B cell (primary cell): ENCODE measurements at regions not wholly inside any gene's neighbourhood (a gene's known extent, or its start where the extent isn't known, plus 50 kb on each side); places are given as distances from the start of the nearest gene placed in this dataset.

Experiments
- ATAC-seq: fragments of 200-7000 bp; cut with Tn5 transposase; one replicate; pipeline ENCODE4 v1.10.0; 2021; ENCODE audit warnings: low read depth, mild to moderate bottlenecking, moderate number of reproducible peaks, moderate library complexity
- CTCF ChIA-PET: fragments of 350-600 bp; sonication (Branson Sonifier 250); formaldehyde crosslinking; loops from one replicate; lab custom pipeline; 2021; ENCODE audit warnings: antibody characterized with exemption, inconsistent platforms; lab: Charles Lee
- POLR2A ChIA-PET: fragments of 350-600 bp; sonication (Branson Sonifier 250); formaldehyde crosslinking; loops from one replicate; lab custom pipeline; 2021; ENCODE audit warnings: antibody characterized with exemption; lab: Charles Lee
- DNase-seq: peaks from one replicate; pipeline ENCODE4 v3.0.0; 2013
- H2AFZ ChIP-seq: 2 replicates; pipeline ENCODE4 v1.6.1; 2012; ENCODE audit warnings: mild to moderate bottlenecking, low read depth, low read length; ENCODE audit not compliant: insufficient read depth, poor library complexity, severe bottlenecking
- H3K27ac ChIP-seq, 2 donors: 1 replicate in 1 of 2; 2 replicates in 1 of 2; pipeline ENCODE4 v1.5.1; 2012 to 2013; ENCODE audit warnings: low read length in 2 of 2, mild to moderate bottlenecking in 2 of 2, moderate library complexity in 1 of 2
- H3K27me3 ChIP-seq, 4 experiments: fragments of 200-600 bp in 1 of 4; sonication (generic) in 1 of 4; replicated peaks in 1 of 4; 1 replicate in 2 of 4; 2 replicates in 2 of 4; pipeline versions ENCODE4 v1.6.1 to v1.7.0; 2013 to 2016; ENCODE audit warnings: low read length in 3 of 4, mild to moderate bottlenecking in 2 of 4, mixed read lengths in 1 of 4, moderate library complexity in 1 of 4; ENCODE audit not compliant: insufficient read depth in 4 of 4, control insufficient read depth in 3 of 4; ENCODE audit errors: control extremely low read depth in 1 of 4
- H3K36me3 ChIP-seq, 2 experiments: replicated peaks in 1 of 2; 1 replicate in 1 of 2; 2 replicates in 1 of 2; pipeline versions ENCODE4 v1.6.1 to v1.7.1; 2013; ENCODE audit warnings: low read length in 1 of 2; ENCODE audit not compliant: insufficient read depth in 2 of 2, control insufficient read depth in 1 of 2; ENCODE audit errors: control extremely low read depth in 1 of 2, extremely low read depth in 1 of 2
- H3K4me1 ChIP-seq, 2 donors: fragments of 200-600 bp in 1 of 2; sonication (generic) in 1 of 2; 1 replicate in 1 of 2; 2 replicates in 1 of 2; pipeline versions ENCODE4 v1.5.1 to v1.6.1; 2013 to 2017; ENCODE audit warnings: low read length in 2 of 2; ENCODE audit not compliant: control insufficient read depth in 2 of 2, insufficient read depth in 2 of 2
- H3K4me2 ChIP-seq: replicated peaks from 2 replicates; pipeline ENCODE3; 2012; ENCODE audit warnings: mild to moderate bottlenecking, low read depth, low read length; ENCODE audit not compliant: poor library complexity, severe bottlenecking
- H3K4me3 ChIP-seq, 5 experiments: fragments of 200-600 bp in 1 of 5; sonication (generic) in 1 of 5; 1 replicate in 3 of 5; 2 replicates in 2 of 5; pipeline versions ENCODE4 v1.5.1 to v1.7.0; 2011 to 2016; ENCODE audit warnings: low read length in 4 of 5, mild to moderate bottlenecking in 4 of 5, low read depth in 2 of 5, control low read depth in 1 of 5, moderate library complexity in 1 of 5; ENCODE audit not compliant: insufficient read depth in 1 of 5; ENCODE audit errors: control extremely low read depth in 1 of 5, extremely low read depth in 1 of 5
- H3K79me2 ChIP-seq: fragments of 200-600 bp; sonication (generic); one replicate; pipeline ENCODE4 v1.6.0; 2016; ENCODE audit warnings: low read length; ENCODE audit not compliant: control insufficient read depth, insufficient read depth
- H3K9ac ChIP-seq: fragments of 200-600 bp; sonication (generic); 2 replicates; pipeline ENCODE4 v1.6.1; 2017; ENCODE audit warnings: mild to moderate bottlenecking, low read length, moderate library complexity
- H3K9me3 ChIP-seq, 3 donors: one replicate each; pipeline versions ENCODE4 v1.6.1 to v1.7.1; 2013; ENCODE audit warnings: low read length in 2 of 3; ENCODE audit not compliant: control insufficient read depth in 2 of 3, insufficient read depth in 1 of 3; ENCODE audit errors: control extremely low read depth in 1 of 3
- H4K20me1 ChIP-seq: 2 replicates; pipeline ENCODE4 v1.6.0; 2012; ENCODE audit warnings: mild to moderate bottlenecking, low read length; ENCODE audit not compliant: insufficient read depth, control insufficient read depth, poor library complexity, severe bottlenecking
- H3K27ac Mint-ChIP-seq: one replicate; pipeline ENCODE4 v1.8.0; 2021; ENCODE audit warnings: mixed read lengths
- H3K27me3 Mint-ChIP-seq: one replicate; pipeline ENCODE4 v1.8.0; 2021; ENCODE audit warnings: mixed read lengths
- H3K4me1 Mint-ChIP-seq: one replicate; pipeline ENCODE4 v1.8.0; 2021; ENCODE audit warnings: mixed read lengths
- H3K4me3 Mint-ChIP-seq: one replicate; pipeline ENCODE4 v1.8.0; 2021; ENCODE audit warnings: mixed read lengths
- H3K9me3 Mint-ChIP-seq: one replicate; pipeline ENCODE4 v1.8.0; 2022; ENCODE audit warnings: mixed read lengths; ENCODE audit not compliant: insufficient read depth
- EZH2 ChIP-seq: IDR thresholded peaks from 2 replicates; pipeline ENCODE4 v1.6.1; 2012; ENCODE audit warnings: borderline replicate concordance, low read depth, mild to moderate bottlenecking, moderate library complexity, low read length; ENCODE audit not compliant: insufficient read depth, poor library complexity, severe bottlenecking
- WGBS: methylation state at CpG from one replicate; pipeline ENCODE4 v1.1.5; 2013; ENCODE audit warnings: missing lambda C conversion rate; ENCODE audit not compliant: insufficient coverage; 5-methylcytosine and 5-hydroxymethylcytosine counted together
- intact Hi-C: fragments of 100-400 bp; cut with micrococcal nuclease; formaldehyde crosslinking; loops from one replicate; pipeline ENCODE4 v1.10.0; 2022
- TF ChIP-seq, protein P1 (sequence below): fragments of 200-600 bp; IDR thresholded peaks from one replicate; pipeline ENCODE4 v1.8.0; 2022; ENCODE audit warnings: antibody characterized with exemption, mild to moderate bottlenecking

DNA sequence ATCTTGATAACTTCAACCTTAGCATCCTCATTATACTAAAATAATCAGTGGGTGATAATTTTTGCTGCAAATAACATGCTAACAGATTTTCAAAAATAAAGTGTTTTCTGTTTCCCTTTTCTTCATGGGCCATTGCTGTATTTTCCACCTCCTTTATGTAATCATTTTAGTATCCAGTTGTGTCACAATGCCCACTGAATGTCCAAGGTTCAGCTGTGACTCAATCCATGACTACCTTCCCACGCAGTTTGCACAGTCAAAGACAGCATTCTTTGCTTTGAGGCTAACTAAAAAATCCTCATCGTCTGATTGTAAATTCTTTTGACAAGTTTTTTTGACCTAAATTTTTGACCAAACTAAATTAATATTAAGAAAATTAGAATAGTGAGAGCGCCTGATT, 474.1 kb downstream of the FLRT2 start:
- CTCF ChIA-PET = no interaction called here
- H3K4me1 ChIP-seq = no peaks in the 10 kb centered on the region

DNA sequence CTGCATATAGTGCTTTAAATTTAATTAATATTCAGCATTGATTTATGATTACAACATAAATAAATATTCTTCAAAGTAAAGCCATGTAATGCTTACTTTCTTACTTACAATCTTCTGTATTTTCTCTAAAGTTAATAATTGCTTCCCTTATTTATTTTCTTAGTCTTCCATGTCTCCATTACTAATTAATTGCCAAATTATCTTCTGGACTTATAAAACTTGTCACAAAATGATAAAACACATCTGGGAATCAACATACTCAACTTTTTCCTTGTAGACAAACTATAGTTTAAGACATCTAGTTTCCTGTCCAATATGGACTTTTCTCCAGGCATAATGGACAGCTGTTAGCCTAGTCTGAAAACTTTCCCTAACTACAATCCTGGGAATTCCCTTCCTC, 466.6 kb downstream of the FLRT2 start:
- Histone ChIP-seq H3K36me3 (no peaks in the 10 kb centered on the region), H3K4me2 (no peak overlapping the region), H3K9me3 (peaks cover 0 to 1% (median 0%) of the 10 kb centered on the region in 3 donors), H3K79me2 (no peaks in the 10 kb centered on the region), H3K4me3 (no peak overlapping the region), H3K9ac (no peak overlapping the region), H3K4me1 (no peaks in the 10 kb centered on the region), H4K20me1 (no peaks in the 10 kb centered on the region), H2AFZ (no peak overlapping the region), H3K27me3 (no peaks in the 10 kb centered on the region), H3K27ac (no peak overlapping the region)
- intact Hi-C loops = no loop called here
- POLR2A ChIA-PET = no interaction called here
- H3K4me1 Mint-ChIP-seq = no peaks in the 10 kb centered on the region
- DNase-seq (no peak), ATAC-seq (no peak)
- H3K27ac Mint-ChIP-seq = no peak overlapping the region
- no peaks in the 10 kb centered on the region for H3K9me3 Mint-ChIP-seq
- TF ChIP-seq EZH2 = no peak
- TF ChIP-seq, protein P1, sequence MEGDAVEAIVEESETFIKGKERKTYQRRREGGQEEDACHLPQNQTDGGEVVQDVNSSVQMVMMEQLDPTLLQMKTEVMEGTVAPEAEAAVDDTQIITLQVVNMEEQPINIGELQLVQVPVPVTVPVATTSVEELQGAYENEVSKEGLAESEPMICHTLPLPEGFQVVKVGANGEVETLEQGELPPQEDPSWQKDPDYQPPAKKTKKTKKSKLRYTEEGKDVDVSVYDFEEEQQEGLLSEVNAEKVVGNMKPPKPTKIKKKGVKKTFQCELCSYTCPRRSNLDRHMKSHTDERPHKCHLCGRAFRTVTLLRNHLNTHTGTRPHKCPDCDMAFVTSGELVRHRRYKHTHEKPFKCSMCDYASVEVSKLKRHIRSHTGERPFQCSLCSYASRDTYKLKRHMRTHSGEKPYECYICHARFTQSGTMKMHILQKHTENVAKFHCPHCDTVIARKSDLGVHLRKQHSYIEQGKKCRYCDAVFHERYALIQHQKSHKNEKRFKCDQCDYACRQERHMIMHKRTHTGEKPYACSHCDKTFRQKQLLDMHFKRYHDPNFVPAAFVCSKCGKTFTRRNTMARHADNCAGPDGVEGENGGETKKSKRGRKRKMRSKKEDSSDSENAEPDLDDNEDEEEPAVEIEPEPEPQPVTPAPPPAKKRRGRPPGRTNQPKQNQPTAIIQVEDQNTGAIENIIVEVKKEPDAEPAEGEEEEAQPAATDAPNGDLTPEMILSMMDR = no peak
- H3K4me3 Mint-ChIP-seq = no peak overlapping the region
- no peaks in the 10 kb centered on the region for H3K27me3 Mint-ChIP-seq
- CTCF ChIA-PET = no interaction called here

More for the DNA sequence above, 474.1 kb downstream of the FLRT2 start:
- H3K9me3 ChIP-seq = peaks cover 0 to 1% (median 0%) of the 10 kb centered on the region in 3 donors
- H3K27me3 ChIP-seq = no peaks in the 10 kb centered on the region
- no peaks in the 10 kb centered on the region for H3K27me3 Mint-ChIP-seq
- intact Hi-C loops = no loop called here
- no peak overlapping the region for H3K27ac ChIP-seq
- H2AFZ ChIP-seq = no peak overlapping the region
- no peaks in the 10 kb centered on the region for H3K9me3 Mint-ChIP-seq
- H3K4me3 ChIP-seq = no peak overlapping the region
- no peak overlapping the region for H3K4me3 Mint-ChIP-seq
- no peaks in the 10 kb centered on the region for H4K20me1 ChIP-seq
- no peaks in the 10 kb centered on the region for H3K79me2 ChIP-seq
- H3K27ac Mint-ChIP-seq = no peak overlapping the region
- WGBS = no CpG with 5 or more reads among the region's 3 CpGs
- DNase-seq (no peak), ATAC-seq (no peak)
- H3K36me3 ChIP-seq = no peaks in the 10 kb centered on the region
- H3K4me2 ChIP-seq = no peak overlapping the region
- TF ChIP-seq, protein P1 = no peak
- TF ChIP-seq EZH2 = no peak
- no peak overlapping the region for H3K9ac ChIP-seq
- POLR2A ChIA-PET = no interaction called here
- no peaks in the 10 kb centered on the region for H3K4me1 Mint-ChIP-seq
